Panc1 (cell line): ENCODE measurements at regions not wholly inside any gene's neighbourhood (a gene's known extent, or its start where the extent isn't known, plus 50 kb on each side); places are given as distances from the start of the nearest gene placed in this dataset.

Source experiments
- ATAC-seq: fragments of 200-7000 bp; cut with Tn5 transposase; 2 replicates; pipeline ENCODE4 v1.9.1; 2020; ENCODE audit warnings: mild to moderate bottlenecking, moderate library complexity
- BruUV-seq: library from RNA; stranded (reverse); fragments of 400-500 nt; replicated peaks from 2 replicates; lab custom pipeline; 2021; lab: Mats Ljungman, UMichigan
- CTCF ChIA-PET: fragments of 300-600 bp; sonication (Branson Sonifier 250); formaldehyde crosslinking; loops from one replicate; lab custom pipeline; 2022; ENCODE audit warnings: antibody characterized with exemption; lab: Charles Lee
- POLR2A ChIA-PET: fragments of 300-600 bp; sonication (Branson Sonifier 250); formaldehyde crosslinking; loops from one replicate; lab custom pipeline; 2022; ENCODE audit warnings: antibody characterized with exemption; lab: Charles Lee
- DNase-seq: peaks from one replicate; pipeline ENCODE4 v3.0.0-alpha.2; 2010; ENCODE audit warnings: low read depth, low spot score
- H3K27ac ChIP-seq: 2 replicates; pipeline ENCODE4 v1.5.1; 2011; ENCODE audit warnings: mild to moderate bottlenecking, low read length, inconsistent platforms
- H3K27me3 ChIP-seq: fragments of 200-500 bp; sonication (Bioruptor generic); 2 replicates; pipeline ENCODE4 v1.6.0; 2014; ENCODE audit warnings: low read length, inconsistent platforms; ENCODE audit not compliant: control insufficient read depth, insufficient read depth
- H3K36me3 ChIP-seq: fragments of 200-500 bp; sonication (Bioruptor generic); 2 replicates; pipeline ENCODE4 v1.5.1; 2014; ENCODE audit warnings: inconsistent platforms, mild to moderate bottlenecking, low read length, moderate library complexity; ENCODE audit not compliant: control insufficient read depth, insufficient read depth
- H3K4me1 ChIP-seq: 2 replicates; pipeline ENCODE4 v1.5.1; 2011; ENCODE audit warnings: inconsistent platforms, mild to moderate bottlenecking, low read length, moderate library complexity; ENCODE audit not compliant: control insufficient read depth, insufficient read depth
- H3K4me3 ChIP-seq, 2 experiments: 2 replicates each; pipeline ENCODE4 v1.5.1; 2011 to 2012; ENCODE audit warnings: low read depth in 2 of 2, low read length in 2 of 2, mild to moderate bottlenecking in 2 of 2, inconsistent platforms in 1 of 2, moderate library complexity in 1 of 2
- H3K9me3 ChIP-seq: fragments of 200-500 bp; sonication (Bioruptor generic); 2 replicates; pipeline ENCODE4 v1.5.1; 2014; ENCODE audit warnings: low read depth, mild to moderate bottlenecking, inconsistent platforms, low read length, moderate library complexity; ENCODE audit not compliant: control insufficient read depth, insufficient read depth
- POLR2AphosphoS5 ChIP-seq: IDR thresholded peaks from 2 replicates; pipeline ENCODE4 v1.6.1; 2012; ENCODE audit warnings: mild to moderate bottlenecking, low read depth, low read length, moderate library complexity
- REST ChIP-seq, 2 experiments: IDR thresholded peaks; 2 replicates each; pipeline ENCODE4 v1.6.1; 2011 to 2012; ENCODE audit warnings: low read depth in 2 of 2, control low read depth in 1 of 2, low read length in 1 of 2, mild to moderate bottlenecking in 1 of 2, moderate library complexity in 1 of 2; ENCODE audit not compliant: insufficient read depth in 1 of 2
- SIN3A ChIP-seq: IDR thresholded peaks from 2 replicates; pipeline ENCODE4 v1.6.1; 2012; ENCODE audit warnings: low read depth, mild to moderate bottlenecking, low read length, moderate library complexity, borderline replicate concordance; ENCODE audit not compliant: insufficient read depth
- TCF7L2 ChIP-seq: IDR thresholded peaks from 2 replicates; pipeline ENCODE4 v1.6.1; 2011; ENCODE audit warnings: mild to moderate bottlenecking, low read depth, low read length, inconsistent platforms
- in situ Hi-C: cut with HindIII; loops from 2 replicates; pipeline ENCODE4 v1.10.0; 2016; ENCODE audit warnings: low sequenced_read_pairs, low pct_unique_long_range_greater_than_20kb
- intact Hi-C: fragments of 100-400 bp; cut with micrococcal nuclease; formaldehyde crosslinking; loops from one replicate; pipeline ENCODE4 v1.10.0; 2022; ENCODE audit not compliant: unreplicated experiment
- TF ChIP-seq, protein P1 (sequence below): fragments of 450-650 bp; IDR thresholded peaks from 2 replicates; pipeline ENCODE4 v1.5.1; 2017; ENCODE audit warnings: mild to moderate bottlenecking

DNA sequence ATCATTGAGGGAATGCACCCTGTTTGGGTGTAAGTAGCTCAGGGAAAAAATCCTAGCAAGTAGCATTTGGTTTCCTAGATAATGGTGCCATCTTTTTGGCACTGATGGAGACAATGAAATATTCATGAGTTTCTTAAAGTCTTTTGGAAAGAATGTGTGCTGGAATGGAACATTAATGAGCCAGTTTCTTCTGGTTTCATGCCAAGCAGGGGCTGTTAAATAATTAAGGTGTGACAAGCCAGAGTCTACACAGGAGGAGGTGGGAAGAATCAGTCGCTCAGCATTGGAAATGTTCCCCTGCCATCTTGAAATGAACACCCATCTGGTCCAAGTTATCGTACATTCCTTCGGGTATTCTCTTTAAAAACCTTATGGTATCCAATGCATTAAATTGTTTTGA lies 457.3 kb downstream of the RIT2 start:
- ChIA-PET POLR2A (no interaction called here), CTCF (no interaction called here)
- TF ChIP-seq REST (IDR thresholded peaks at IDR 0.05; ENCODE audit: insufficient read depth in 1 of 2, low read depth in 2 of 2, low read length in 1 of 2) (no peak), POLR2AphosphoS5 (no peak), SIN3A (no peak), TCF7L2 (no peak)
- TF ChIP-seq, protein P1, sequence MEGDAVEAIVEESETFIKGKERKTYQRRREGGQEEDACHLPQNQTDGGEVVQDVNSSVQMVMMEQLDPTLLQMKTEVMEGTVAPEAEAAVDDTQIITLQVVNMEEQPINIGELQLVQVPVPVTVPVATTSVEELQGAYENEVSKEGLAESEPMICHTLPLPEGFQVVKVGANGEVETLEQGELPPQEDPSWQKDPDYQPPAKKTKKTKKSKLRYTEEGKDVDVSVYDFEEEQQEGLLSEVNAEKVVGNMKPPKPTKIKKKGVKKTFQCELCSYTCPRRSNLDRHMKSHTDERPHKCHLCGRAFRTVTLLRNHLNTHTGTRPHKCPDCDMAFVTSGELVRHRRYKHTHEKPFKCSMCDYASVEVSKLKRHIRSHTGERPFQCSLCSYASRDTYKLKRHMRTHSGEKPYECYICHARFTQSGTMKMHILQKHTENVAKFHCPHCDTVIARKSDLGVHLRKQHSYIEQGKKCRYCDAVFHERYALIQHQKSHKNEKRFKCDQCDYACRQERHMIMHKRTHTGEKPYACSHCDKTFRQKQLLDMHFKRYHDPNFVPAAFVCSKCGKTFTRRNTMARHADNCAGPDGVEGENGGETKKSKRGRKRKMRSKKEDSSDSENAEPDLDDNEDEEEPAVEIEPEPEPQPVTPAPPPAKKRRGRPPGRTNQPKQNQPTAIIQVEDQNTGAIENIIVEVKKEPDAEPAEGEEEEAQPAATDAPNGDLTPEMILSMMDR, result no peak
- ATAC-seq (no peak), DNase-seq (no peak)
- Histone ChIP-seq H3K9me3 (no peaks in the 10 kb centered on the region), H3K4me1 (no peaks in the 10 kb centered on the region), H3K4me3 (no peak overlapping the region), H3K27me3 (no peaks in the 10 kb centered on the region), H3K27ac (no peak overlapping the region), H3K36me3 (no peaks in the 10 kb centered on the region)
- BruUV-seq, result no TSS peak
- in situ Hi-C loops (no loop called here), intact Hi-C loops (no loop called here)

GRCh38 chr18:42659187-42659586 lies 456.3 kb downstream of the RIT2 start:
- ATAC-seq, result no peak
- Histone ChIP-seq H3K4me1 (no peaks in the 10 kb centered on the region), H3K4me3 (no peak overlapping the region), H3K27ac (no peak overlapping the region), H3K36me3 (no peaks in the 10 kb centered on the region), H3K9me3 (no peaks in the 10 kb centered on the region), H3K27me3 (no peaks in the 10 kb centered on the region)
- CTCF ChIA-PET, result no interaction called here
- intact Hi-C loops (no loop called here), in situ Hi-C loops (no loop called here)
- TF ChIP-seq TCF7L2 (no peak), POLR2AphosphoS5 (no peak), SIN3A (no peak), REST (IDR thresholded peaks at IDR 0.05; ENCODE audit: insufficient read depth in 1 of 2, low read depth in 2 of 2, low read length in 1 of 2) (no peak)
- TF ChIP-seq, protein P1, result no peak
- POLR2A ChIA-PET, result no interaction called here
- BruUV-seq, result no TSS peak
- no peak for DNase-seq
